Colonic mucosa (tissue), 4 donors: ENCODE measurements at regions not wholly inside any gene's neighbourhood (a gene's known extent, or its start where the extent isn't known, plus 50 kb on each side); places are given as distances from the start of the nearest gene placed in this dataset.

ENCODE experiments used
- DNase-seq: peaks from one replicate; pipeline ENCODE4 v3.0.0-alpha.2; 2020
- H3K27ac ChIP-seq: fragments of 200-600 bp; one replicate; pipeline ENCODE4 v1.8.0; 2021
- H3K27me3 ChIP-seq: fragments of 200-600 bp; one replicate; pipeline ENCODE4 v1.8.0; 2021
- H3K36me3 ChIP-seq: fragments of 200-600 bp; one replicate; pipeline ENCODE4 v1.8.0; 2021
- H3K4me1 ChIP-seq: fragments of 200-600 bp; one replicate; pipeline ENCODE4 v1.8.0; 2021; ENCODE audit warnings: mild to moderate bottlenecking
- H3K4me3 ChIP-seq: fragments of 200-600 bp; one replicate; pipeline ENCODE4 v1.8.0; 2021
- H3K9ac ChIP-seq, 2 donors: one replicate each; pipeline ENCODE4 v1.7.0; 2013; ENCODE audit warnings: control low read depth in 2 of 2, low read depth in 2 of 2, low read length in 2 of 2
- H3K9me3 ChIP-seq: fragments of 200-600 bp; one replicate; pipeline ENCODE4 v1.8.0; 2021
- intact Hi-C: fragments of 100-400 bp; cut with DNase I; formaldehyde crosslinking; loops from one replicate; pipeline ENCODE4 v1.14.1; 2022
- TF ChIP-seq, protein P1 (sequence below): fragments of 200-600 bp; IDR thresholded peaks from one replicate; pipeline ENCODE4 v1.8.0; 2022; ENCODE audit warnings: antibody characterized with exemption, mild to moderate bottlenecking
- donor health status: healthy.
- donor health status: DM: no; HTN: no; CAD: no.
- donor health status: DM: no; HTN: no; CAD: no.

DNA sequence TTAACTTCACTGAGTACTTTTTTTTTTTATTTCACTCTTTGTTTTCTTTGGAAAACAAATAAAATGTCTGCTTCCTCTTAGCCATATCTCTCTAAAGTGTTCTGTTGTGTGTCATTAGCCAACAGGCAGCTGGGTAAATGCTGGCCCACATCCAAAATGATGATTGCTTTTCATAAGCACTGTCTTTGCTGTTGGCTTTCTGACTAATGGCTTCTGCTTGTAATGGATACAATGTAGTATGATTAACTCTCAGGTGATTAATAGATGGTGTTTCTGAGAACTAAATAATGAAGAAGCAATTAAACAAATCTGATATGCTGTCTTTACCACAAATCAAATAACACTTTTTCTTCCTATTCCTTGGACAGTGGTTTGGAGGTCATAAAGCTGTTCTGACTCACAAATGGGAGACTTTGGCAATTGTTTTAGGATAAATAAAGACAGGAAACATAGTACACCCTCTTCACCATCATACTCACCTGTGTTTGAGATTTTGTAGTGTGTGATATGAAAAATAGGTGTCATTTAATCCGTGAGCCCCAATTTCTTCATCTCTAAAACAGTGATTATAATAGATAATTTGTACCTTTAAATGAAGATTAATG, 888.4 kb downstream of the TSN start:
- no peaks in the 10 kb centered on the region for H3K4me1 ChIP-seq
- intact Hi-C loops, result no loop called here
- no peaks in the 10 kb centered on the region for H3K27me3 ChIP-seq
- H3K36me3 ChIP-seq, result no peaks in the 10 kb centered on the region
- no peak overlapping the region for H3K4me3 ChIP-seq
- TF ChIP-seq, protein P1, sequence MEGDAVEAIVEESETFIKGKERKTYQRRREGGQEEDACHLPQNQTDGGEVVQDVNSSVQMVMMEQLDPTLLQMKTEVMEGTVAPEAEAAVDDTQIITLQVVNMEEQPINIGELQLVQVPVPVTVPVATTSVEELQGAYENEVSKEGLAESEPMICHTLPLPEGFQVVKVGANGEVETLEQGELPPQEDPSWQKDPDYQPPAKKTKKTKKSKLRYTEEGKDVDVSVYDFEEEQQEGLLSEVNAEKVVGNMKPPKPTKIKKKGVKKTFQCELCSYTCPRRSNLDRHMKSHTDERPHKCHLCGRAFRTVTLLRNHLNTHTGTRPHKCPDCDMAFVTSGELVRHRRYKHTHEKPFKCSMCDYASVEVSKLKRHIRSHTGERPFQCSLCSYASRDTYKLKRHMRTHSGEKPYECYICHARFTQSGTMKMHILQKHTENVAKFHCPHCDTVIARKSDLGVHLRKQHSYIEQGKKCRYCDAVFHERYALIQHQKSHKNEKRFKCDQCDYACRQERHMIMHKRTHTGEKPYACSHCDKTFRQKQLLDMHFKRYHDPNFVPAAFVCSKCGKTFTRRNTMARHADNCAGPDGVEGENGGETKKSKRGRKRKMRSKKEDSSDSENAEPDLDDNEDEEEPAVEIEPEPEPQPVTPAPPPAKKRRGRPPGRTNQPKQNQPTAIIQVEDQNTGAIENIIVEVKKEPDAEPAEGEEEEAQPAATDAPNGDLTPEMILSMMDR, result no peak
- no peaks in the 10 kb centered on the region for H3K9me3 ChIP-seq
- no peak overlapping the region for H3K27ac ChIP-seq
- DNase-seq, result peak; percentile 21
- no peak overlapping the region for H3K9ac ChIP-seq

- H3K4me3 ChIP-seq, result no peak overlapping the region
- intact Hi-C loops, result no loop called here
- no peak for DNase-seq
- H3K36me3 ChIP-seq, result no peaks in the 10 kb centered on the region
- H3K27ac ChIP-seq, result no peak overlapping the region
- no peak overlapping the region for H3K9ac ChIP-seq
- TF ChIP-seq, protein P1, result no peak
- no peaks in the 10 kb centered on the region for H3K9me3 ChIP-seq
- H3K4me1 ChIP-seq, result no peaks in the 10 kb centered on the region
- H3K27me3 ChIP-seq, result no peaks in the 10 kb centered on the region
Measured at GRCh38 chr2:122651236-122651635, 895.8 kb downstream of the TSN start.

DNA sequence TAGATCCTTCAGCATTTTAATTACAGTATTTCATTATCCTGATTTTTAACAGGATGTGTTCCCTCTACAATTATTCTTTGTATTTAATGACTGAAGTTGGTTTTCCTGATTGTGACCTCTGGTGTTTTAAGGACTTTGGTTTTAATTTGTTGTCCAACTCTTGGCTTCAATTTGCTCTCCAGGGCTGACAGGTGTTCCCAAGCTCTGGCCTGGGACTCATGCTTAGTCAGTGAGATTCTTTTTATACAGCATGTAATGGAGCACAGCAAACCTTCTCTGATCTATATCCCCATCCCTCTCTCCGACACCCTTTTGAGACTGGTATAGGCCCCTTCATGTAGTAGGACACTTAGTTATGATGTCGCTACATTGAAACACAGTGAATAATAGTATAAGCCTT, 896.3 kb downstream of the TSN start:
- TF ChIP-seq, protein P1, result no peak
- H3K9ac ChIP-seq, result no peak overlapping the region

DNA sequence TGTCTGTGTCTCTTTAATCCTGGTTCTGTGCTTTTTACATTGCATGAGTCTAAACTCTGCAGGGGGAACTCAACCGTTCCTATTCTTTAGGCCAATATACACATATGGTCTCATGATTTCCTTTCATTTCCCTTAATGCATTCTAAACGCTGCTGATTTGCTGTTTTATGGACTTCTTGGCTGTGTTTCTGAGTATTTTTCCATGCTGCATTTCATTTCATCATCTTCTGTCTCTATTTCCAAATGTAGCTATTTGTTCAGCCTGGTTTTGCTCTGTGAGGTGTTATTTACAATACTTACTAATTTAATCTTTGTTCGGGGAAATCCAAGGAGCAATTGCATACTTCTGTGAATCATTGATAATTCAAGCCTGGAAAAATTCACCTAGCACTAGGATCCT, 897.2 kb downstream of the TSN start:
- H3K4me3 ChIP-seq, result no peak overlapping the region
- intact Hi-C loops, result no loop called here
- H3K9me3 ChIP-seq, result no peaks in the 10 kb centered on the region

More for the DNA sequence above, 896.3 kb downstream of the TSN start:
- Histone ChIP-seq H3K4me1 (no peaks in the 10 kb centered on the region), H3K36me3 (no peaks in the 10 kb centered on the region), H3K27ac (no peak overlapping the region), H3K4me3 (no peak overlapping the region), H3K27me3 (no peaks in the 10 kb centered on the region), H3K9me3 (no peaks in the 10 kb centered on the region)
- DNase-seq, result no peak
- intact Hi-C loops, result no loop called here

DNA sequence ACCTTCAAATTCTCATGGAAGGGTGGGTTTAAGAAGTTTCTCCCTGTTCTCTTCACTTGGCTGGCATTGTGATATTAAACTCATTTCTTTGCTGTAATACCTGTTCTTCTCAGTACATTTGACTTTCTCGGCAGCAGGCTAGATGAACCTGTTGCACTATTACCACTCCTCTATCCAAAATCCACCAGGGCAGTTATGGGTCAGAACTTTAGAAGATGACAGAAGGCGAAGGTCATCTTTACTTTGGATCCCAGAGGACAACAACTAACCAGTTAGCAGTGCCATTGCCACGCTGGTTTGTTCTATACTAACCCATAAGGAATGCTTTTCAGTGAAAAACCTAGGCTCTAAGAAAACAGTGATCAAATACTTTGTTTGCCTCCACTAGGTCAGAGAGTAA, 901.0 kb downstream of the TSN start:
- no peaks in the 10 kb centered on the region for H3K27me3 ChIP-seq
- H3K4me1 ChIP-seq, result no peaks in the 10 kb centered on the region
- no peaks in the 10 kb centered on the region for H3K9me3 ChIP-seq

More for the DNA sequence above, 897.2 kb downstream of the TSN start:
- Histone ChIP-seq H3K4me1 (no peaks in the 10 kb centered on the region), H3K9ac (no peak overlapping the region), H3K36me3 (no peaks in the 10 kb centered on the region), H3K27me3 (no peaks in the 10 kb centered on the region), H3K27ac (no peak overlapping the region)
- no peak for DNase-seq
- TF ChIP-seq, protein P1, result no peak

More for the DNA sequence above, 901.0 kb downstream of the TSN start:
- Histone ChIP-seq H3K4me3 (no peak overlapping the region), H3K36me3 (no peaks in the 10 kb centered on the region), H3K9ac (no peak overlapping the region), H3K27ac (no peak overlapping the region)
- DNase-seq, result no peak
- intact Hi-C loops, result no loop called here
- TF ChIP-seq, protein P1, result no peak
